ENCODE measurements at regions not wholly inside any gene's neighbourhood (a gene's known extent, or its start where the extent isn't known, plus 50 kb on each side); places are given as distances from the start of the nearest gene placed in this dataset.
"Not testable (repeated sequence)": the region's sequence is repeated elsewhere in the genome, so short reads cannot be mapped to it uniquely, and the experiment has no call there.

DNA sequence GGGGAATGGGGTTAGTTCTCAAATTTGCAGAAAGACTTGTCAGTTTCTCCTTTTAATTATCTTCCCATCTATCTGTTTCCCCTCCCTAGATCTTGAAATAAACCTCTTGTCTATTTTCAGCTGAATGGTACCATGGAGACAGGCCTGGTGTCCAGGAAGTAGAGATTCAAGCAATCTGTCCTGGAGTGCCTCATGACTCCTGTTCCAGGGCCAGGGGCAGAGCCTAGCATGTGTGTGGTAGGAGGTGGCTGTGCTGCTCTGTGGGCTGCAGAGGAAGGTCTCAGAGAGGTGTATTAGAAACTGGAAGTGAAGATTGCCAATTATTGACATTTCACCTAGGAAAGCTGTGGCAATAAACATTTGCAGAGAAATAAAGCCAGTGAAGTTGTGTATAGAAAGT lies 175.8 kb upstream of the ATP10B start:
- DNase-seq, result no peak

DNA sequence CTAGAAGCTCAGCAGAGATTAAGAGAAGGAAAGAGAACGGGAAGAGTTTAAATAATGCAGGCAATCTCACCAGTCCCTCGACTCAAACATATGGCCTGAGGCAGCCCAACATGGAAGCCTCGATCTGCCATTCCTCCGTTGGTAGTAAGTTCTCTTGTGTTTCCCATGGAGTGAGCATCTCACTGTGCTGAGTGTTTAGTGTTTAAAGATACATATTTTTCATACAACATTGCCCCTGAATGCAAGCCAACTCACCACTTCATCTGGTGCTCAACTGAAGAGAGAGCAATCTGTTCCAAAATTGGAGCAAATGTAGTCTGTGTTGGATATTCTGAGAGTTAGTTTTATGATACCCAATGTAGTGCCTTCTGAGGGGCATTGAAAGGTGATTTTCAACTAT lies 171.5 kb upstream of the ATP10B start:
- no peak for DNase-seq

DNA sequence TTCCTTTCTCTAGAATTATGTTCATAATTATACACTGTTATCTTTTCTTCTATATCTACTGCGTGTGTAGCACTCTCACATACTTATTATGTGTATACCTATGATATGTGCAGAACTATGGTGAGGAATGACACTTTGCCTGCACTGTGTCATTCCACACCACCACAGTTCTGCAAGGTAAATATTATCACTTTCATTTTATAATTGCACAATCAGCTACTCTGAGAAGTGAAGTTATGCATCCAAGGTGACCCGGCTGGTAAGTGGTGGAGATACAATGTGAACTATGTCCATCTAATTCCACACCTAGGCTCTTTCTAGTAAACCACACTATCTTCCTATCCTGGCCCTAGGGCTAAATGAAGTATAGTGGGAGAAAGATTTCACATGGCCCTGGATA lies 170.1 kb upstream of the ATP10B start:
- DNase-seq, result no peak

DNA sequence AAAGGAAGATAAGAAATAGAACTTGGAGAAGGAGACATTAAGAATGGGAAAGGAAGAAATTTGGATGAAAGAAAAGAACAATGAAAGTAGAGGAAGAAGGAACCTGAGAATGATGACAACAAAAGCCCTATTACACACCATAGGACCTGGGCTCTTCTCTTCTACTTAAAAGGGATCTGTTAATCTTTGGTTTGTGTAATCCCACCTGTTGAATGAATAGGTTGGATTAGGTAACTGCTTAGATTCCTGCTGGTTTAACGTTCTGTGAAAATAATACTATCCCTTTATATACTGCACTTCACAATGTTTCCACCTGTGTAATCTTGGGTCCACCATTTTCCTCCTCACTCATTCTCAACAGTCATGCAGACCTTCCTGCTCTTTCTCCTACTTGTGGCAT lies 157.8 kb upstream of the ATP10B start:
- no peak for DNase-seq

- DNase-seq, result no peak
Observed at GRCh38 chr5:161009194-161009593, 157.2 kb upstream of the ATP10B start.

DNA sequence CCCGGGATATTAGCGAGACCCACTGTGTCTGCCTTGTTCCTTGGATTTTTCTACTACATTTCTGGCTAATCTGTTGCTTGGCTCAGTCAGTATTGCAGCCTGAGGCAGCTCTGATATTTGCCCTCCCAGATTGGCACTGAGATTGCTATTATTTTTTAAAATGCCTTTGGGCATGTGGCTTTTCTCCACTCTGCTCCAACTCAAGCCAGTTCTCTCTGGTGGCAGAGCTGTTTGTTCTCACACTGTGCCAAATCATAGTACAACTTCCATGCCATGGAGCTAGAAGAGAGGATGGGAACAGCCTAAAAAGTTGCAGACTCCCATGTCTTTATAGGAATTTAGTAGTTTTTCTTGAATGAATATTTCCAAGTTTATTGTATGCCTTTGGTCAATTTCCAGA lies 155.9 kb upstream of the ATP10B start:
- no peak for DNase-seq

DNA sequence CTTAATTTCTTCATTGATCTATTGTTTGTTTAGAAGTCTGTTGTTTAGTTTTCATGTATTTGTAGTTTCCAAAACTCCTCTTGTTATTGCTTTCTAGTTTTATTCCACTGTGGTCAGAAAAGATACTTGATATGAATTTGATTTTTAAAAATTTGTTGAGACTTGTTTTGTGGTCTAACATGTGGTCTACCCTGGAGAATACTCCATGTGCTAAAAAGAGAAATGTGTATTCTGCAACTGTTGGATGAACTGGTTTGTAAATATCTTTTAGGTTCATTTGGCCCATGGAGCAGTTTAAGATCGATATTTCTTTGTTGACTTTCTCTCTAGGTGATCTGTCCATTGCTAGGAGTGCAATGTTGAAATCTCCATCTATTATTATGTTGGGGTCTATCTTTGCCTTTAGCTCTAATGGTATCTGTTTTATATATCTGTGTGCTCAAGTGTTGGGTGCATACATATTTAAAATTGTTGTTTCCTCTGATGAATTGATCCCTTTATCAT lies 150.6 kb upstream of the ATP10B start:
- no peak for DNase-seq

- no peak for DNase-seq
Observed at GRCh38 chr5:161001604-161002003, 149.6 kb upstream of the ATP10B start.

DNA sequence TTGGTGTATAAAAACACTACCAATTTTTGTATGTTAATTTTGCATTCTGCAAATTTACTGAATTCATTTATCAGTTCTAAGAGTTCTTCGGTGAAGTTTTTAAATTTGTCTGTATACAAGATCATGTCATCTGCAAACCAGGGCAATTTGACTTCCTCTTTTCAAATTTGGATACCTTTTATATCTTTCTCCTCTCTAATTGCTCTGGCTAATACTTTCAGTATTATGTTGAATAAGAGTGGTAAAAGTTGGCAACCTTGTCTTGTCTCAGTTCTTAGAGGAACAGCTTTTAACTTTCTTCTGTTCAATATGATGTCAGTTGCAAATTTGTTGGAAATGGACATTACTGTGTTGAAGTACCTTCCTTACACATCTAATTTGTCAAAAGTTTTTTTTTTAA lies 149.1 kb upstream of the ATP10B start:
- DNase-seq, result not testable (repeated sequence)

GRCh38 chr5:160991205-160991604 lies 139.2 kb upstream of the ATP10B start:
- no peak for DNase-seq

DNA sequence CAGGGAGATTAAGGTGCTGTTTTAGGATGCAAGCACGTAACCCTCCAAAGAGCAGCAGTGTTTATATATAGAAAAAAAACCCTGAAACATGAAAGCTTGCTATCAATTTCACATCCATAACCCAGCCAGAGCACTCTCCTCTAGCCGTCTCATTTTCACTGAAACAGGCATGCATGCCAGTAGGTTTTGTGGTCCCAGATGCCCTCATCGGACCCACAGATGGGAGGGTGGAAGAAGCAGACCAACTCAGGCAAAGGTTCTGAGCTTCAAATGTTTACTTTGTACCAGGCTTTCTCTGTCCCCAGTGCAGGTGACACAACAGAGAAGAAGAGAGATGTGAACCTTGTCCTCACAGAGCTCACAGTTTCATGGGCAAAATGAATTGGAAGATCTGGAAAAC lies 127.4 kb upstream of the ATP10B start:
- DNase-seq, result no peak

GRCh38 chr5:160978944-160979343 lies 126.9 kb upstream of the ATP10B start:
- no peak for DNase-seq

DNA sequence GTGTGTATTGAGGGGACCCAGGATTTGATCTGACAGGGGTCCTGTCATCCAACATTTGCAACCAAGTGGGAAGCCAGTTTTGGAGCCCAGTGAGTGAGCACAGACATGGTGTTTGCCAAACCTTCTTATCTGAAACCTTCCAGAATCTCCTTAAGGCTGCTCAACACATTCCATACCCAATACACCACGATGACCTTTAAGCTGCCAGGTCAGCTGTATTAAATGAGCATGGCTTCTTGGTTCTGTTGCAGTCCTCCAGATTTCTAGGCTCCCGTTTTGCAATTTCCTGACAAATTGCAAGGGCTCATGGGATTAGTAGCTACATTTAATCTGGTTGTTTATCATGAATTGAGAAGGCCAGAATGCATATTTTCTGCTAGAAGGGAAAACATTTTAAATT lies 124.2 kb upstream of the ATP10B start:
- no peak for DNase-seq

DNA sequence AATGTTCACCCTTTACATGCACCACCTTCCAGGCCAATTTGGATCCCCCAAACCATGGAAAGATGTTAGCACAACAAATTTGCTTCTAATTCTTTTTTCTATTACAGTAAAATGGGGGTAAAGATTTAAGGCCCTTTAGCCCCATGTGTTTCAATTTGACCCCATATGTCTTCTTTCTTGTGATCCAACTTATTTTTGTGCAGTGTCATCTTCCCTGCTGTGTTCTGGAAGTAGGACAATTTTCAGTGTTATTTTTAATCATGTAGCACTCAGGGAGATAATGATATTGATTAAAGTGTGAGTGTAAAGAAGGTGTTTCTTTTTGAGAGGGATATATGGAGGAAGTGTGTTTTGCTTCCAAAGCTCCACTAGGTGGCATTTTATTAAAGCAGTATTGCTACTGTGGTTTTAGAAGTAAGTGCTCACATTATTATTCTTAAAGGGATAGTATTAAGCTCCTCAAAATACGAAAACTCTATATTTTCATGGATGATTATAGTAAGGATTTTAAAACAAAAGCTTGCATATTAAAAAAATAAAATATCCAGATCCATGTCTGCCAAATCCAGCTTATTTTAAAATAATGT lies 118.7 kb upstream of the ATP10B start:
- no peak for DNase-seq

GRCh38 chr5:160969645-160970044 lies 117.6 kb upstream of the ATP10B start:
- no peak for DNase-seq

GRCh38 chr5:160968480-160968879 lies 116.5 kb upstream of the ATP10B start:
- DNase-seq, result no peak

- DNase-seq, result no peak
Observed at GRCh38 chr5:160966921-160967320, 114.9 kb upstream of the ATP10B start.

DNA sequence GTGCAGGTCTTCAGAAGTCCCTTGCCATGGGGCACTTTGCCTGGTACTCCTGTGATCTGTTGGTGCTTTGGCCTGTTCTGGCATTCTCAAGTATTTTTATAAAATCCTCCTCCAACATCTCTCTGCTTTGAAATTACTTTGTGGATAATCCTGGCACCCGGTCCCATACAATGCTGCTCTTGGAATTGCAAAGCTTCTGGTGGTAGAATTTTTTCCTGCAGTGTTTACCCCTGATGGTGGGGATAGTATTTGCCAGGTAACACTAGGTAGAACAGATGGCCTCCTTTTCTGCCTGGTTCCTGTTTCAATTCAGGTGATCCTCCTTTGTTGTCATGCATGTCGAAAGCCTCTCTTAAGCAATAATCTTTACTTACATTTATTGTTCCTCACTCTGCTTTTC lies 109.8 kb upstream of the ATP10B start:
- no peak for DNase-seq

DNA sequence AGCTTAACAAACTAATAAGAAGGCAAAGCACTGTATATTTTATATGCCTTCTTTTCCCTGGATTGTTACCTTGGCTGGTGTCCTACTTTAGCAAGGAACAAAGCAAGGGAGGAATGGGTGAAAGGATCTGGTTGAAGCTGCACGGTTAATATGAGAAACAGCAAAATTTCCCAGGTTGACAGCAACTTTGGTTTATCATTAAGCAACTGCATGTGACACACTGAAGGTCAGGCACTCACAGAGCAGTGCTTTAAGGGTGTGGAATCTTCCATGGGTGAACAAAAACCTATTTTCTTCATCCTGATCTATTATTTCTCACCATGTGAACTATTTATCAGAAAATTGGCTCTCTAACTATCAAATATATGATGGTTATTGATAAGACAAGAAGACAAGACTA lies 109.0 kb upstream of the ATP10B start:
- DNase-seq, result no peak

DNA sequence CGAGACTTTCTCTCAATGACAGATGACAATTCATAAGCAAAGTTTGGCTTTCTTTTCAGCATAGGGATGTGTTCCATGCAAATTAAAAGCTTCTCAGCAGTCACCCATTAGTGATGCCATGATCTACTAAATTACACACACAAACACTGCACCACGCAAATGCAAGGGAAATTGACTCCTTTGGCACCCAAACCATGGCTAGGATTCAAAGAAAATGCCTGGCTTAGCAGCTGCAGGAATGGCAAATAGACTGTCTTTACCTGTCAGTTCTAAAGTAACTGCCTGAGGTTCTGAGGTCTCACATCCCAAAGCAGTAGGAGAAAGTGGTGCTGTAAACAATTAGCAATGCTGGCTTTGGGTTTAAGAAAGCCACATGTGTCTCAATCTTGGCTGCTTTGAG lies 108.6 kb upstream of the ATP10B start:
- DNase-seq, result no peak

- no peak for DNase-seq
Observed at GRCh38 chr5:160959804-160960203, 107.8 kb upstream of the ATP10B start.

- DNase-seq, result no peak
Observed at GRCh38 chr5:160957312-160957861, 105.4 kb upstream of the ATP10B start.

GRCh38 chr5:160956051-160956450 lies 104.0 kb upstream of the ATP10B start:
- no peak for DNase-seq

- DNase-seq, result no peak
Observed at GRCh38 chr5:160950311-160950710, 98.3 kb upstream of the ATP10B start.

DNA sequence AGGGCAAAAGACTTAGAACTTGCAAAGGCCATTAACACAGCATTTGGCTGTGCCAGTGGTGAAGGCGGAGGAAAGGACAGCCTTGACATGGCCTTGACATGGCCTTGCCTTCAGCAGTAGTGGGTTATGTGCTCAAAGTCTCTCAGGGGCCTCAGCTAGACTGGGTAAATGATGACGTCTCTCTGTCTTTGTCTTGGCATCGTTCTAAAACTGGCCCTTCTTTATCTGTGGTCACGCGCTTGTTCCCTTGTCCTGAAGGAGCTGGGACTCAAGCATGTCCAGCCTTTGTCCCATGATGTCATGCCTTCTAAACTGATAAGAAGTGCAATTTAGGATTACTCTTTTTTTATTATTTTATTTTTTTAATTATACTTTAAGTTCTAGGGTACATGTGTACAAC lies 88.7 kb upstream of the ATP10B start:
- DNase-seq, result no peak

Measured in GF-D8 (cell line).